Mesendoderm (in vitro differentiated cells): ENCODE measurements at regions not wholly inside any gene's neighbourhood (a gene's known extent, or its start where the extent isn't known, plus 50 kb on each side); places are given as distances from the start of the nearest gene placed in this dataset.
"Not testable (repeated sequence)": the region's sequence is repeated elsewhere in the genome, so short reads cannot be mapped to it uniquely, and the experiment has no call there.

ENCODE experiments used
- DNase-seq: peaks from one replicate; pipeline ENCODE4 v3.0.0; 2013
- H2AK5ac ChIP-seq: 2 replicates; pipeline ENCODE4 v1.6.1; 2013; ENCODE audit warnings: low read length, inconsistent platforms
- H2BK120ac ChIP-seq: 2 replicates; pipeline ENCODE4 v1.6.1; 2013; ENCODE audit warnings: low read depth, mild to moderate bottlenecking, low read length, moderate library complexity, mixed read lengths
- H2BK15ac ChIP-seq: replicated peaks from 2 replicates; pipeline ENCODE4 v1.6.1; 2013; ENCODE audit warnings: low read depth, mild to moderate bottlenecking, moderate library complexity
- H2BK5ac ChIP-seq: 2 replicates; pipeline ENCODE4 v1.6.1; 2013; ENCODE audit warnings: low read length, inconsistent platforms
- H3K18ac ChIP-seq: 2 replicates; pipeline ENCODE4 v1.6.1; 2013; ENCODE audit warnings: mild to moderate bottlenecking, low read length, mixed read lengths
- H3K23ac ChIP-seq: one replicate; pipeline ENCODE4 v1.6.1; 2013; ENCODE audit warnings: low read length
- H3K27ac ChIP-seq: 2 replicates; pipeline ENCODE4 v1.5.1; 2013; ENCODE audit warnings: low read depth, mild to moderate bottlenecking, inconsistent platforms, low read length, moderate library complexity
- H3K27me3 ChIP-seq: 2 replicates; pipeline ENCODE4 v1.6.1; 2013; ENCODE audit warnings: low read length, control low read depth, mild to moderate bottlenecking, inconsistent platforms; ENCODE audit not compliant: insufficient read depth, poor library complexity
- H3K36me3 ChIP-seq: 2 replicates; pipeline ENCODE4 v1.6.1; 2013; ENCODE audit warnings: low read length, inconsistent platforms; ENCODE audit not compliant: control insufficient read depth, insufficient read depth
- H3K4ac ChIP-seq: one replicate; pipeline ENCODE4 v1.6.1; 2013; ENCODE audit warnings: low read depth, mild to moderate bottlenecking, low read length, moderate library complexity
- H3K4me1 ChIP-seq: 2 replicates; pipeline ENCODE4 v1.6.1; 2013; ENCODE audit warnings: low read depth, low read length, inconsistent platforms; ENCODE audit not compliant: control insufficient read depth
- H3K4me2 ChIP-seq: 2 replicates; pipeline ENCODE4 v1.6.1; 2013; ENCODE audit warnings: low read length
- H3K4me3 ChIP-seq: 2 replicates; pipeline ENCODE4 v1.5.1; 2013; ENCODE audit warnings: mild to moderate bottlenecking, low read length
- H3K56ac ChIP-seq: one replicate; pipeline ENCODE4 v1.6.1; 2013; ENCODE audit warnings: low read length
- H3K79me1 ChIP-seq: 2 replicates; pipeline ENCODE4 v1.6.1; 2013; ENCODE audit warnings: low read length, inconsistent platforms
- H3K79me2 ChIP-seq: 2 replicates; pipeline ENCODE4 v1.6.1; 2013; ENCODE audit warnings: mild to moderate bottlenecking, low read length; ENCODE audit not compliant: control insufficient read depth, insufficient read depth
- H3K9ac ChIP-seq: 2 replicates; pipeline ENCODE4 v1.6.1; 2013; ENCODE audit warnings: low read length, inconsistent platforms
- H4K5ac ChIP-seq: one replicate; pipeline ENCODE4 v1.6.1; 2013; ENCODE audit warnings: low read length
- H4K8ac ChIP-seq: one replicate; pipeline ENCODE4 v1.6.1; 2013; ENCODE audit warnings: low read depth, mild to moderate bottlenecking, control low read depth, low read length, moderate library complexity
- WGBS: extraction: QIAGEN DNeasy Blood & Tissue Kit; methylation state at CpG from one replicate; pipeline ENCODE4 v1.1.7; 2013; ENCODE audit warnings: low lambda C conversion rate, missing lambda C conversion rate; ENCODE audit not compliant: insufficient coverage; ENCODE audit errors: extremely low coverage; 5-methylcytosine and 5-hydroxymethylcytosine counted together

DNA sequence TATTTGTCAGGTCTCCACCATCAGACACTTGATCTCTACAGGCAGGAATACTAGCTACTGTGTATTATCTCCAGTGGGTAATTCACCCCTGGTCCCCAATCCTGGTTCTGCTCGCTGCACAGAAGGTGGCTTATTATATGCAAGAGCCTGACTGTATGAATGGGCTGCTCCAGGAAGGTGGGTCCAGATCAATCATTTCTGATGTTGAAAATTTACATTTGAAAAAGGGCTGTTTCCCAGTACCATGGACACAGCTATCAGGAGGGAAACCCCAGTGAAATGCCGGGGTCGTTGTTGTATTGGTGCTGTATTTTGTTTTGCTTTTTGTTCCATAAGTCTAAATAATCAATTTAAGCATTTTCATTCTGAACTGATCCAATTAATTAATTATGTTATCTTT lies 367.6 kb downstream of the RND3 start:
- no peak overlapping the region for H3K56ac ChIP-seq
- no peaks in the 10 kb centered on the region for H3K79me1 ChIP-seq
- no peak overlapping the region for H4K5ac ChIP-seq
- no peak overlapping the region for H2BK120ac ChIP-seq
- H3K9ac ChIP-seq: no peak overlapping the region
- no peak overlapping the region for H3K4me2 ChIP-seq
- no peak overlapping the region for H2AK5ac ChIP-seq
- no peak overlapping the region for H3K23ac ChIP-seq
- H3K4me3 ChIP-seq: no peak overlapping the region
- H3K27ac ChIP-seq: no peak overlapping the region
- no peaks in the 10 kb centered on the region for H3K79me2 ChIP-seq
- H3K27me3 ChIP-seq: no peaks in the 10 kb centered on the region
- DNase-seq: no peak
- WGBS: no CpG with 5 or more reads among the region's 3 CpGs
- no peak overlapping the region for H2BK5ac ChIP-seq
- no peak overlapping the region for H3K4ac ChIP-seq
- no peak overlapping the region for H2BK15ac ChIP-seq
- H3K18ac ChIP-seq: peak overlapping the region; percentile 90
- H3K4me1 ChIP-seq: peaks cover 2% of the 10 kb centered on the region
- no peaks in the 10 kb centered on the region for H3K36me3 ChIP-seq
- H4K8ac ChIP-seq: no peak overlapping the region

GRCh38 chr2:150114089-150114488 lies 373.4 kb downstream of the RND3 start:
- H4K5ac ChIP-seq, H3K27me3 ChIP-seq, H2AK5ac ChIP-seq, H3K18ac ChIP-seq, H3K36me3 ChIP-seq, H3K4me3 ChIP-seq, H2BK120ac ChIP-seq, H3K79me1 ChIP-seq, H3K27ac ChIP-seq, H3K23ac ChIP-seq, H3K79me2 ChIP-seq, H3K4me1 ChIP-seq, H2BK15ac ChIP-seq, H3K9ac ChIP-seq, H2BK5ac ChIP-seq, H4K8ac ChIP-seq, H3K4ac ChIP-seq, H3K4me2 ChIP-seq: not testable (repeated sequence)
- DNase-seq: peak; percentile 61
- no CpG with 5 or more reads among the region's 8 CpGs for WGBS
- peak overlapping the region; percentile 56 for H3K56ac ChIP-seq

DNA sequence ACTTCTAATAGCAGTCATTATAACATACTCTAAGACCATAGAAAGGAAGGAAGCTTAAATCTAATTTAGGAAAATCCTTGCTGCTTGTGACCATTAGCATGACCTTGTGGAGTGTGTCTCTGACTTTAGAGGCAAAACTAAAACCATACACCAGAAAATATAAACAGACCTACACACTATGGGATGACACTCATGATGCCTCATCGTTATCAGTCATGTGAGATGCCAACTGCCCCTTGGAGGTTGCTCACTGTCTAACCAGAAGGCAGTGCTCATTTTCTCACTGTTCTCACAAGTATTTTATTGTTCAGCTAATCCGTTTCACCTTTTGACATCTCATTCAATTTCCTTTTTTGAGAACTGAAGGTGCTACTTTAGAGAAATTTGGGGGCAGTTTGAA lies 376.9 kb downstream of the RND3 start:
- no peak overlapping the region for H3K9ac ChIP-seq

GRCh38 chr2:150109912-150110311 lies 377.6 kb downstream of the RND3 start:
- H3K18ac ChIP-seq: no peak overlapping the region
- H3K27ac ChIP-seq: no peak overlapping the region
- no peak overlapping the region for H3K4ac ChIP-seq
- WGBS: no CpG with 5 or more reads among the region's 4 CpGs
- peak overlapping the region; percentile 46 for H2BK5ac ChIP-seq
- no peak overlapping the region for H4K5ac ChIP-seq
- H3K79me2 ChIP-seq: no peaks in the 10 kb centered on the region
- no peak overlapping the region for H3K9ac ChIP-seq
- no peak for DNase-seq
- H2BK120ac ChIP-seq: no peak overlapping the region
- H2BK15ac ChIP-seq: no peak overlapping the region
- H3K36me3 ChIP-seq: no peaks in the 10 kb centered on the region
- no peak overlapping the region for H3K56ac ChIP-seq
- no peak overlapping the region for H4K8ac ChIP-seq
- no peaks in the 10 kb centered on the region for H3K4me1 ChIP-seq
- H2AK5ac ChIP-seq: no peak overlapping the region
- no peaks in the 10 kb centered on the region for H3K27me3 ChIP-seq
- no peak overlapping the region for H3K23ac ChIP-seq
- H3K4me3 ChIP-seq: no peak overlapping the region
- H3K4me2 ChIP-seq: no peak overlapping the region
- H3K79me1 ChIP-seq: no peaks in the 10 kb centered on the region

More for the DNA sequence above, 376.9 kb downstream of the RND3 start:
- Histone ChIP-seq H3K4ac (peak overlapping the region; percentile 36), H3K79me2 (no peaks in the 10 kb centered on the region), H3K23ac (no peak overlapping the region), H3K4me3 (no peak overlapping the region), H3K4me2 (no peak overlapping the region), H4K8ac (no peak overlapping the region), H3K18ac (no peak overlapping the region), H2BK120ac (no peak overlapping the region), H3K27ac (no peak overlapping the region), H3K36me3 (no peaks in the 10 kb centered on the region), H2BK15ac (no peak overlapping the region), H4K5ac (no peak overlapping the region), H3K4me1 (no peaks in the 10 kb centered on the region), H2BK5ac (no peak overlapping the region), H3K56ac (no peak overlapping the region), H3K27me3 (no peaks in the 10 kb centered on the region), H3K79me1 (no peaks in the 10 kb centered on the region), H2AK5ac (no peak overlapping the region)
- WGBS: no CpG with 5 or more reads among the region's 2 CpGs
- DNase-seq: no peak

- H3K56ac ChIP-seq: no peak overlapping the region
- H2BK5ac ChIP-seq: no peak overlapping the region
- H3K4me3 ChIP-seq: no peak overlapping the region
- H3K79me2 ChIP-seq: no peaks in the 10 kb centered on the region
- no peak overlapping the region for H3K4ac ChIP-seq
- H3K27ac ChIP-seq: no peak overlapping the region
- H3K18ac ChIP-seq: no peak overlapping the region
- H3K27me3 ChIP-seq: no peaks in the 10 kb centered on the region
- no peak overlapping the region for H2BK15ac ChIP-seq
- no peak for DNase-seq
- H2BK120ac ChIP-seq: peak overlapping the region; percentile 67
- H4K8ac ChIP-seq: no peak overlapping the region
- no CpG with 5 or more reads among the region's 3 CpGs for WGBS
- H3K79me1 ChIP-seq: no peaks in the 10 kb centered on the region
- no peaks in the 10 kb centered on the region for H3K36me3 ChIP-seq
- no peaks in the 10 kb centered on the region for H3K4me1 ChIP-seq
- H3K23ac ChIP-seq: no peak overlapping the region
- no peak overlapping the region for H3K9ac ChIP-seq
- no peak overlapping the region for H3K4me2 ChIP-seq
- no peak overlapping the region for H2AK5ac ChIP-seq
- H4K5ac ChIP-seq: no peak overlapping the region
Measured at GRCh38 chr2:150109028-150109427, 378.4 kb downstream of the RND3 start.

DNA sequence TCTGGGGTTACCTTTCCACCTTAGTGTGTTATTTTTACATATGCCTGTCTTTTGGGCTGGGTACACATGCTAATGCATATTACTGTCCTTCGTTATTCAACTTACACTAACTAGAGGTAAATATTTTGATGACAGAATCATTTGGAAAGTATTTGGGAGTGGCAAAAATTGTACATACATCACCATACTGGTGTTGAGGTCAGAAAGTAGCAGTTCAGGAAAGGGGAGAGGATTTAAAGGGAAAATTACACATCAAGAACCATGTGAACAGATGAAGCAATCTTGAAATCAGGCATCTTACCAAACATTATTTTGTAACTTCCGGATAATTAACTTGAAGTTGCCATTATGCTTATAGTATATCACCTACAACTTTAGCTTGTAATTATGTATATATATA lies 379.7 kb downstream of the RND3 start:
- H3K4ac ChIP-seq: no peak overlapping the region
- H3K36me3 ChIP-seq: no peaks in the 10 kb centered on the region
- H3K4me2 ChIP-seq: no peak overlapping the region
- no peak overlapping the region for H3K9ac ChIP-seq
- H2BK5ac ChIP-seq: no peak overlapping the region
- WGBS: no CpG with 5 or more reads among the region's 2 CpGs
- H3K18ac ChIP-seq: no peak overlapping the region
- no peak for DNase-seq
- no peaks in the 10 kb centered on the region for H3K27me3 ChIP-seq
- no peak overlapping the region for H3K4me3 ChIP-seq
- no peak overlapping the region for H3K27ac ChIP-seq
- H2BK15ac ChIP-seq: no peak overlapping the region
- no peak overlapping the region for H3K23ac ChIP-seq
- no peaks in the 10 kb centered on the region for H3K79me2 ChIP-seq
- no peaks in the 10 kb centered on the region for H3K79me1 ChIP-seq
- H4K8ac ChIP-seq: no peak overlapping the region
- H2BK120ac ChIP-seq: no peak overlapping the region
- H4K5ac ChIP-seq: no peak overlapping the region
- H3K56ac ChIP-seq: no peak overlapping the region
- no peak overlapping the region for H2AK5ac ChIP-seq
- no peaks in the 10 kb centered on the region for H3K4me1 ChIP-seq
